ENCODE measurements at regions not wholly inside any gene's neighbourhood (a gene's known extent, or its start where the extent isn't known, plus 50 kb on each side); places are given as distances from the start of the nearest gene placed in this dataset.
"Not testable (repeated sequence)": the region's sequence is repeated elsewhere in the genome, so short reads cannot be mapped to it uniquely, and the experiment has no call there.

- ATAC-seq (peak; percentile 30 to 86 (median 68)), DNase-seq (no peak)
- Histone ChIP-seq H3K9me3 (no peaks in the 10 kb centered on the region), H3K27ac (no peak overlapping the region), H3K36me3 (no peaks in the 10 kb centered on the region), H3K27me3 (no peaks in the 10 kb centered on the region), H3K4me1 (no peaks in the 10 kb centered on the region), H3K4me3 (no peak overlapping the region)
- WGBS (ENCODE audit: insufficient coverage, low coverage, low lambda C conversion rate, missing lambda C conversion rate): 37% methylated on average over 3 of the region's 8 CpGs
- intact Hi-C loops (cut with DNase I): no loop called here
- TF ChIP-seq POLR2A (IDR thresholded peaks at IDR 0.05): no peak
- TF ChIP-seq CTCF (IDR thresholded peaks at IDR 0.05): peak in 3 of 4 donors; percentile 6 to 33 (median 26)
Observed at GRCh38 chr12:9319044-9319841, 111.0 kb upstream of the PZP start.

DNA sequence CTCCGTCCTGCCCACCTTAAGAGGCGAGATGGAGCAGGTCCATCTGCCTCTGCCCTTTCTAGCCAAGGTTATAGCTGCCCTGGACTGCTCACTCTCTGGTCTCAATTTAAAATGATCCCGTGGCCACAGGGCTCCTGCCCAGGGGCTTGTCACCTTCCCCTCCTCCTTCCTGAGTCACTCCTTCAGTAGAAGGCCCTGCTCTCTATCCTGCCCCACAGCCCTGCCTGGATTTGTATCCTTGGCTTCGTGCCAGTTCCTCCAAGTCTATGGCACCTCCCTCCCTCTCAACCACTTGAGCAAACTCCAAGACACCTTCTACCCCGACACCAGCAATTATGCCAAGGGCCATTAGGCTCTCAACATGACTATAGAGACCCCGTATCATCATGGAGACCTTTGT is 105.3 kb upstream of the PZP start:
- intact Hi-C loops (cut with DNase I); H3K27me3 ChIP-seq; H3K9me3 ChIP-seq; H3K4me1 ChIP-seq; H3K27ac ChIP-seq; DNase-seq; H3K4me3 ChIP-seq; H3K36me3 ChIP-seq: not testable (repeated sequence)
- ATAC-seq: peak in 1 of 4 donors; percentile 12
- WGBS (ENCODE audit: insufficient coverage, low coverage, low lambda C conversion rate, missing lambda C conversion rate): 67% methylated on average over 3 of the region's 6 CpGs

GRCh38 chr12:9312406-9313392 is 104.5 kb upstream of the PZP start:
- intact Hi-C loops (cut with DNase I); H3K27me3 ChIP-seq; H3K9me3 ChIP-seq; H3K4me1 ChIP-seq; H3K36me3 ChIP-seq: not testable (repeated sequence)
- Histone ChIP-seq H3K4me3 (peak overlapping the region in 2 of 3 donors; percentile 6 to 19), H3K27ac (peak overlapping the region in 1 of 3 donors; percentile 40)
- DNase-seq (peak; percentile 42 to 79 (median 77)), ATAC-seq (peak; percentile 93 to 95 (median 94))
- 93% methylated on average over 2 of the region's 28 CpGs for WGBS (ENCODE audit: insufficient coverage, low coverage, low lambda C conversion rate, missing lambda C conversion rate)

DNA sequence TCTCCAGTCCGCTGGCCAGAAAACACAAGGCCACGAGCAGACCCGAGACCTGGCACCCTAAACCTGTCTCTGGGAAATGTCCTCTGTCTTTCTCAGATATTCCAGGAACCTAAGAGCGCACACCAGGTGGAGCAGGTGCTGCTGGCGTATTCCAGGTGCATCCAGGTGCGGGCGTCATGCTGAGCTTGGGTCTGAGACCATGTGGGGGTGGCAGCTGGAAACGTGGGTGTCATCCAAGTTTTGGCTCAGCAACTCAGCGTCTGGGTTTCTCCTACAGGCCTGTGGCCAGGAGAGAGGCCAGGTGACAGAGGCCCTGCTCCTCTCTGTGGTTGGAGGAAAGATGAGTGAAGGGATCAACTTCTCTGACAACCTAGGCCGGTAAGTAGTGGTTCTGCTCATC is 103.3 kb upstream of the PZP start:
- DNase-seq; H3K27me3 ChIP-seq; H3K9me3 ChIP-seq; intact Hi-C loops (cut with DNase I); ATAC-seq; H3K27ac ChIP-seq; H3K4me1 ChIP-seq; H3K4me3 ChIP-seq; H3K36me3 ChIP-seq: not testable (repeated sequence)
- WGBS (ENCODE audit: insufficient coverage, low coverage, low lambda C conversion rate, missing lambda C conversion rate): 60% methylated on average over 2 of the region's 10 CpGs

- H3K27ac ChIP-seq; H3K4me1 ChIP-seq; ATAC-seq; H3K36me3 ChIP-seq; intact Hi-C loops (cut with DNase I); H3K9me3 ChIP-seq; DNase-seq; H3K4me3 ChIP-seq; H3K27me3 ChIP-seq: not testable (repeated sequence)
- no CpG with 5 or more reads among the region's 7 CpGs for WGBS (ENCODE audit: insufficient coverage, low coverage, low lambda C conversion rate, missing lambda C conversion rate)
Observed at GRCh38 chr12:9310645-9311044, 102.5 kb upstream of the PZP start.

GRCh38 chr12:9309749-9310148 is 101.6 kb upstream of the PZP start:
- ATAC-seq; H3K9me3 ChIP-seq; H3K27ac ChIP-seq; H3K27me3 ChIP-seq; H3K36me3 ChIP-seq; H3K4me3 ChIP-seq; intact Hi-C loops (cut with DNase I); H3K4me1 ChIP-seq; DNase-seq: not testable (repeated sequence)
- no CpG with 5 or more reads among the region's 12 CpGs for WGBS (ENCODE audit: insufficient coverage, low coverage, low lambda C conversion rate, missing lambda C conversion rate)

DNA sequence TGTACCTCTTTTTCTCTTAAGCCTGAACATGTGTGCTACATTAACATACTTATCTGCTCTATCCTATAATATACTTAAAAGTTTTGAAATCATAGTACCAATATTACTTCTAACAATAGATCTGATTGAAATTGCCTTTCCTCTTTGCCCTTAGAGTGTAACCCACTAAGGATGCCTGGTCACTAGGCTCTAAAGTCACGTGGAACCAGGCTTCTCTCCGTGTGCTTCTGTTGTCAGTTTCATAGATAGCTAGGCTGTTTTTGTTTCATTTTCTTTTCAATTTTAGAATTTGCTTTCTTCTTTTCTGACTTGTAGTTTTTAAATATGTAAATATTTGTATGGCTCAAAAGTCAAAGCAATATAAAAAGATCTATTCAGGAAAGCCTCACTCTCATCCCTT is 100.5 kb upstream of the PZP start:
- H3K4me3 ChIP-seq; H3K4me1 ChIP-seq; intact Hi-C loops (cut with DNase I); DNase-seq; ATAC-seq; H3K27me3 ChIP-seq; H3K36me3 ChIP-seq; H3K9me3 ChIP-seq; H3K27ac ChIP-seq: not testable (repeated sequence)
- WGBS (ENCODE audit: insufficient coverage, low coverage, low lambda C conversion rate, missing lambda C conversion rate): 75% methylated on average over 1 of the region's 2 CpGs

DNA sequence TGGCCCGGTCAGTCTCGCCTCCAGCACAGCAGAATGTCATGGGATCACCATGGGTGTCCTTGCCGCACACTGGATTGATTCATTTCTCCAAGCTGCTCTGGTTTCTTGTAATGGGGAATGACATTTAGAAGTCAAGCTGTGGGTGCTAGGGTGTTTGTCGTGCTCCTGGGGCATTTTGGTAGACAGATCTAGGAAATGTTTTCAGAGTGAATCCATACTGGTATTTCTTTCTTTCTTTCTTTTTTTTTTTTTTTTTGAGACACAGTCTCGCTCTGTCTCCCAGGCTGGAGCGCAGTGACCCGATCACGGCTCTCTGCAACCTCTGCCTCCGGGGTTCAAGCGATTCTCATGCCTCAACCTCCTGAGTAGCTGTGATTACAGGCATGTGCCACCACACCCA is 100.0 kb upstream of the PZP start:
- H3K36me3 ChIP-seq; H3K4me1 ChIP-seq; DNase-seq; H3K9me3 ChIP-seq; ATAC-seq; H3K4me3 ChIP-seq; H3K27me3 ChIP-seq; intact Hi-C loops (cut with DNase I); H3K27ac ChIP-seq: not testable (repeated sequence)
- WGBS (ENCODE audit: insufficient coverage, low coverage, low lambda C conversion rate, missing lambda C conversion rate): 97% methylated on average over 6 of the region's 10 CpGs

GRCh38 chr12:9307255-9307654 is 99.1 kb upstream of the PZP start:
- 67% methylated on average over 1 of the region's 5 CpGs for WGBS (ENCODE audit: insufficient coverage, low coverage, low lambda C conversion rate, missing lambda C conversion rate)

DNA sequence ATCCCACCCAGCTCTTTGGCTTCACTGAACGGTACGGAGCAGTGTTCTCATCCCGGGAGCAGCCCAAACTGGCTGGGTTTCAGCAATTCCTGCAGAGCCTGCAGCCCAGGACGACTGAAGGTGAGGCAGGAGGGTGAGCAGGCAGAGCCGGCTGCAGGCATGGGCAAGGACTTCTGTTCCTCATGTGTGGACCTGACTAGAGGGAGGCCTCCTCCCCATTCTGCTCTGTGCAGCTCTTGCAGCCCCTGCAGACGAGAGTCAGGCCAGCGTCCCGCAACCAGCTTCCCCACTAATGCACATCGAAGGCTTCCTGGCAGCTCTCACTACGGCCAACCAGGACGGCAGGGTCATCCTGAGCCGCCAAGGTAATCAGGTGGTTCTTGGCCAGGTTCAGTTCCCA is 97.8 kb upstream of the PZP start:
- intact Hi-C loops (cut with DNase I); H3K27me3 ChIP-seq; H3K36me3 ChIP-seq; H3K9me3 ChIP-seq; H3K27ac ChIP-seq; DNase-seq; H3K4me1 ChIP-seq; ATAC-seq; H3K4me3 ChIP-seq: not testable (repeated sequence)
- WGBS (ENCODE audit: insufficient coverage, low coverage, low lambda C conversion rate, missing lambda C conversion rate): 60% methylated on average over 1 of the region's 12 CpGs

More at GRCh38 chr12:9307255-9307654, 99.1 kb upstream of the PZP start:
- H3K27me3 ChIP-seq; H3K27ac ChIP-seq; DNase-seq; H3K36me3 ChIP-seq; intact Hi-C loops (cut with DNase I); H3K9me3 ChIP-seq; H3K4me3 ChIP-seq; ATAC-seq; H3K4me1 ChIP-seq: not testable (repeated sequence)
